WTC11 (cell line): ENCODE measurements at regions not wholly inside any gene's neighbourhood (a gene's known extent, or its start where the extent isn't known, plus 50 kb on each side); places are given as distances from the start of the nearest gene placed in this dataset.
"Not testable (repeated sequence)": the region's sequence is repeated elsewhere in the genome, so short reads cannot be mapped to it uniquely, and the experiment has no call there.

ENCODE experiments used
- ATAC-seq: fragments of 200-7000 bp; cut with Tn5 transposase; 2 replicates; pipeline ENCODE4 v1.10.0; 2021; ENCODE audit warnings: mild to moderate bottlenecking, moderate library complexity
- CTCF ChIA-PET: fragments of 300-600 bp; sonication (Branson Sonifier 250); formaldehyde crosslinking; loops from one replicate; lab custom pipeline; 2021; ENCODE audit warnings: antibody characterized with exemption; lab: Charles Lee
- POLR2A ChIA-PET: fragments of 350-600 bp; sonication (Branson Sonifier 250); formaldehyde crosslinking; loops from one replicate; lab custom pipeline; 2021; ENCODE audit warnings: antibody characterized with exemption; lab: Charles Lee
- DNase-seq: peaks from one replicate; pipeline ENCODE4 v3.0.0; 2021; ENCODE audit warnings: low spot score
- H3K27ac Mint-ChIP-seq: 2 replicates; pipeline ENCODE4 v1.8.0; 2021; ENCODE audit warnings: mixed read lengths
- H3K27me3 Mint-ChIP-seq: 2 replicates; pipeline ENCODE4 v1.8.0; 2021; ENCODE audit warnings: low read depth, mild to moderate bottlenecking, moderate library complexity, mixed read lengths
- H3K36me3 Mint-ChIP-seq: 2 replicates; pipeline ENCODE4 v1.8.0; 2021; ENCODE audit warnings: mixed read lengths
- H3K4me1 Mint-ChIP-seq: 2 replicates; pipeline ENCODE4 v1.8.0; 2022; ENCODE audit warnings: mixed read lengths
- H3K4me3 Mint-ChIP-seq: 2 replicates; pipeline ENCODE4 v1.8.0; 2021; ENCODE audit warnings: mild to moderate bottlenecking, moderate library complexity, mixed read lengths
- H3K9me3 Mint-ChIP-seq: 2 replicates; pipeline ENCODE4 v1.8.0; 2021; ENCODE audit warnings: mixed read lengths

DNA sequence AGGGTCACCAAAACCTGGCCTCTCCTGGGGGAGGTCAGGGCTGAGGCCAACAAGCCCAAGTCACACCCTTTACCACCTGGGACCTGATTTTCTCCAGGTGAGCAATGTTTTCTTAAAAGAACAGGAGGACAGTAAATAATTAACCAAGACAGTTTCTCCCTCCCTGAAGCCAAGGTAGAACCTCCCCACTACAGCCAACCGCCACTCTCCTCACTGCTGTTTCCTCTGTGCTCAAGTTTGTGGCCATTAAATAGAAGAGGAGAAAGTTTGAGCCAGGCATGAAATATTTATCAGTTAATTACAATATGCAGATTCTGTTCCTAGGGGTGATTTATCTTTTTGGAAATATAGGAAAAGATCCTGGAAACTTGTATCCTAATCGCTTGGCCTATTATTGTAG lies 150.6 kb upstream of the ANKRD20A1 start:
- H3K4me1 Mint-ChIP-seq, CTCF ChIA-PET: not testable (repeated sequence)

DNA sequence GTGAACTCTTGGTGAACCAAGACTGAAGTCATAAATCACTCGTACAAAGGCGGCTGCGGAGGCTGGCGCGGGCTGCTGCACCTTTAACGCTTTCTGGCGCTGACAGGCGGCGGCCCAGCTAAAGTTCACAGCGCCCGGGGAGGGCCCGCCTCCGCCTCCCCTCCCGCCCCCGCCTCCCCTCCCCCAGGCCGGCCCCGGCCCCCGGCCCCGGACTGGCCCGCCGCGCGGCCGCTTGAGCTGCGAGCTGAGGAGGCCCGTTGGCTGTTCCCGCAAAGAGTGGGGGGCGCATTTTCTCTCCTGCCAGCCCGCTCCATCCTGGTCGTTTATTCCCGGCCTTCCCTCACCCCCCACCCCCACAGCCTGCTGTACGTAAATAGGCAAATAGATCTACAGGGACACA lies 147.3 kb upstream of the ANKRD20A1 start:
- H3K27ac Mint-ChIP-seq, H3K4me1 Mint-ChIP-seq, CTCF ChIA-PET, H3K27me3 Mint-ChIP-seq, H3K4me3 Mint-ChIP-seq, POLR2A ChIA-PET, H3K36me3 Mint-ChIP-seq, H3K9me3 Mint-ChIP-seq: not testable (repeated sequence)
- peak; percentile 21 for DNase-seq
- ATAC-seq, result peak; percentile 70

More for the DNA sequence above, 150.6 kb upstream of the ANKRD20A1 start:
- DNase-seq, H3K27me3 Mint-ChIP-seq, H3K27ac Mint-ChIP-seq, H3K36me3 Mint-ChIP-seq, ATAC-seq, POLR2A ChIA-PET, H3K4me3 Mint-ChIP-seq, H3K9me3 Mint-ChIP-seq: not testable (repeated sequence)

DNA sequence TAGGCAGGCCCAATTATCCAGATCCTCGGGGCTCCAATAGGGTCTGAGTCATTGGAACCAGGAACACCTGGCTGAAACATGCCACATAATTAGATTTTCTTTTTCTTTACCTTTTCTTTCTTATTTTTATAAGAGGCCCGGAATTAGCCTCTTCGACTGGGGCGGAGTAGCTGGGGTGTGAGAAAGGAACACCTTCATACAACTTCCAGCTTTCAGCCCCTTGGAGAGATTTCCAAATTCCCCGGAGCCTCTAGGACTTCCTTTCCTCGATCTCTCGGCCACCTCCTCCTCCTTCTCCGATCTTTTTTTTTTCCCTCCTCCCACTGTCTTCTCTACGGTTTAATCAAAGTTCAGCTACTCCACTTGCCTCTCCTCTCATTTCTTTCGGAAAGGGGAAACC lies 146.8 kb upstream of the ANKRD20A1 start:
- POLR2A ChIA-PET, result not testable (repeated sequence)

DNA sequence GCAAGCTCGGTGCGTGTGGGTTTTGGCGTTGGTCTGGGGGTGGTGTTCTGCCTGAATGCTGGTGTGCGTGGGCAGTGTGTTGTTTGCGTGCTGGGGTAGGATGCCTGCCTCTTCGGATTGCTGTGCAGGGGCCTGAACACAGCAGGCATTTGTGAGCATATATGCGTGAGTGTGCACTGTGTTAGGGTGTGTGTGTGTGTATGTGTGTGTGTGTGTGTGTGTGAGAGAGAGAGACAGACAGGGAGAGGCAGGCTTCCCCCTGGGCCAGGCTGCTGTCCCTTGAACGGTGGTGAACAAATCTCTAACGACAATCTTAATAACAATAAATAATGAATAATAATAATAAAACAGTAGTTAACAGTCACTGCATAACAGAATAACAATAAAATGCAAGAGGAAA lies 145.8 kb upstream of the ANKRD20A1 start:
- ATAC-seq, CTCF ChIA-PET, DNase-seq, POLR2A ChIA-PET, H3K27me3 Mint-ChIP-seq, H3K27ac Mint-ChIP-seq, H3K4me3 Mint-ChIP-seq, H3K36me3 Mint-ChIP-seq, H3K4me1 Mint-ChIP-seq, H3K9me3 Mint-ChIP-seq: not testable (repeated sequence)

More for the DNA sequence above, 146.8 kb upstream of the ANKRD20A1 start:
- H3K27me3 Mint-ChIP-seq, H3K4me1 Mint-ChIP-seq, ATAC-seq, CTCF ChIA-PET, H3K9me3 Mint-ChIP-seq, H3K27ac Mint-ChIP-seq, H3K4me3 Mint-ChIP-seq, H3K36me3 Mint-ChIP-seq: not testable (repeated sequence)
- DNase-seq, result peak; percentile 8

DNA sequence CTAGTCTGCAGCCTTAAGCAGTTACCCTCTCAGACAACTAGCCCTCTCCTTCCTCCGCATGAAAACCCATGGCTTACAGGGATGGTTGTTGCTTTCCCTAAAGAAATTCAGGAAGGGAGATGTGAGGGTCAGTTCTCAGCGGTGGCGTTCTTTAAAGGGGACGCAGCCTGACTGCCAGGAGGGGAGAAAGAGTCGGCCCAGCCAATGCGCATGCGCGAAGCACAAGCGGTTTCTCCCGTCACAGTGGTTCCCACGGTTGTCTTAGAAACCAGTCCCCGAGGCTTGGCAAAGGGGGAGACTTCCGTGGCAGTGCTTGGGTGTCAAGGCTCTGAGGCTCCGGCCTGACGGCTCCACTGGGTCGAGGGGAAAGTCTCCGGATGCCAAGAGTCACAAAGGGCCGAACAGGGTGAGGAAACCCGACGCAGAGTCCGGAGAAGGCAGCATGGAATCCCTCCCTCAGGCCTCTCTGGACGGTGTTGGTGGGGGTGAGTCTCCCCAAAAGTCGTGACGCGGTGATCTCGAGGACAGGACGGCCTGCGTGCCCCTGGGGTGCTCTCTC lies 140.8 kb upstream of the ANKRD20A1 start:
- peak; percentile 32 for DNase-seq
- POLR2A ChIA-PET, CTCF ChIA-PET, H3K27ac Mint-ChIP-seq, ATAC-seq, H3K4me1 Mint-ChIP-seq, H3K4me3 Mint-ChIP-seq, H3K27me3 Mint-ChIP-seq, H3K9me3 Mint-ChIP-seq, H3K36me3 Mint-ChIP-seq: not testable (repeated sequence)

DNA sequence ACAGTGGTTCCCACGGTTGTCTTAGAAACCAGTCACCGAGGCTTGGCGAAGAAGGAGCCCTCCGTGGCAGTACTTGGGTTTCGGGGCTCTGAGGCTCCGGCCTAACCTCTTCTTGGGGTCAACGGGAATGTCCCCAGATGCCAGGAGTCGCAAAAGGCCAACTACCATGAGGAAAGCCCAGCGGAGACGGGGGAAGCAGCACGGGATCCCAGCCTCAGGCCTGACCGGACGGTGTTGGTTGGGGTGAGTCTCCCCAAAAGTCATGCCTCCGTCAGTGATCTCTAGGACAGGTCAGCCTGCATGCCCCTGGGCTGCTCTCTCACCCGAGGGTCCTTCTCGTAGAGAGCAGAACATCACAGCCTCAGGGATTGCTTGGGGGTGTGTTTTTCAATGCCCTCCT lies 138.2 kb upstream of the ANKRD20A1 start:
- POLR2A ChIA-PET, result not testable (repeated sequence)

DNA sequence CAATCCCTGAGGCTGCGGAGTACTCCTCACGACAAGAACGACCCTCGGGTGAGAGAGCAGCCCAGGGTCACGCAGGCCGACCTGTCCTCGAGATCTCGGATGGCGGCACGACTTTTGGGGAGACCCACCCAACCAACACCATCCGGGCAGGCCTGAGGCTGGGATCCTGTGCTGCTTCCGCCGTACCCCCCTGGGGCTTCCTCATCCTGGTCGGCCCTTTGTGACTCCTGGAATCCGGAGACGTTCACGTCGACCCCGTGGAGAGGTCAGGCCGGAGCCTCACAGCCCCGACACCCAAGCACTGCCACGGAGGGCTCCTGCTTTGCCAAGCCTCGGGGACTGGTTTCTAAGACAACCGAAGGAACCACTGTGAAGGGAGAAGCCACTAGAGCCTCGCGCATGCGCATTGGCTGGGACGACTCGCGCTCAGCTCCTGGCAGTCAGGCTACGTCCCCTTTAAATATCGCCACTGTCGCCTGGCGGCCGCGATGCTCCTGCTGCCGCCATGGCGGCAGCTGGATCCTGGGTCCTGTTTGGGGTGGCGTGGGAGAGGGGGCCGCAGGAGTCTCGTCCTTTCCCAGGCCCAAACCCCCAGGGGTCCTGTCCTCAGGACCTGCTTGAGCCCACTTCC lies 136.2 kb upstream of the ANKRD20A1 start:
- H3K4me3 Mint-ChIP-seq, CTCF ChIA-PET, H3K9me3 Mint-ChIP-seq, H3K4me1 Mint-ChIP-seq, DNase-seq, POLR2A ChIA-PET, H3K27me3 Mint-ChIP-seq, H3K36me3 Mint-ChIP-seq, H3K27ac Mint-ChIP-seq: not testable (repeated sequence)
- ATAC-seq, result peak; percentile 85

More for the DNA sequence above, 138.2 kb upstream of the ANKRD20A1 start:
- DNase-seq, H3K36me3 Mint-ChIP-seq, CTCF ChIA-PET, H3K9me3 Mint-ChIP-seq, H3K27me3 Mint-ChIP-seq, ATAC-seq, H3K27ac Mint-ChIP-seq, H3K4me3 Mint-ChIP-seq, H3K4me1 Mint-ChIP-seq: not testable (repeated sequence)

DNA sequence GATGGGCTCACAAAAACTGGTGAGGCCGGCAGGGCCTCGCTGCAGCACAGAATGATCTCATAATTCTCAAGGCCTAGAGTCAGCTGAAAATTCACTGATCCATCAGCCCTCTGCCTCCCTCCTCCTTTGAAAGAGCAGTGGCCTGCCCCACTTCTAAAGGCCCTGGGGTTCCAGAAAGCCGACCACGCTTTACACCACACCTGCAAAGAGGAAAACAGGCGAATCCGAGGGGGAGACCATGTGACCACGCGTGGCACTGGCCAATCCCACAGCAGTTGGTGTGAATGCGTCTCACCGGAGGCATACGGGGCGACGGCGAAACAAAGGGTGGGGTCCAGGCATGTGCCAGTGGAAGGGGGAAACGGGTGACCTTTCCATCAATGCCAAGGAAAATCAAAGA lies 135.5 kb upstream of the ANKRD20A1 start:
- H3K9me3 Mint-ChIP-seq, H3K4me1 Mint-ChIP-seq, H3K27ac Mint-ChIP-seq, ATAC-seq, POLR2A ChIA-PET, H3K27me3 Mint-ChIP-seq, CTCF ChIA-PET, H3K36me3 Mint-ChIP-seq: not testable (repeated sequence)
- H3K4me3 Mint-ChIP-seq, result peak overlapping the region; percentile 70
- peak; percentile 13 for DNase-seq

DNA sequence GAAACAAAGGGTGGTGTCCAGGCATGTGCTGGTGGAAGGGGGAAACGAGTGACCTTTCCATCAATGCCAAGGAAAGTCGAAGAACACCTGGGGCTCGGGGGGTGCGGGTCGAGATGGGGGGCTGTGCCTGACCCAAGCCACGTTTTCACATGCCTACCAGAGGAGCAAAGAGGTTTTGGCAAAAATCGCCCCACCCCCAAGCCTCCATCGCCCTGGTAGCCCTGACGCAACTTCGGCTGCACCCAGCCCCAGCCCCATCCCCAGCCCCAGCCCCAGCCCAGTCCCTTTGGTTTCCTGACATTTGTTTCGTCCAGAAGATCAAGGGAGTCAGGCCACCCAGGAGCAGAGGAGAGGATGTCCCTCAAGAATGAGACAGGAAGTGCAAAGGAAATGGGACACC lies 133.8 kb upstream of the ANKRD20A1 start:
- H3K4me3 Mint-ChIP-seq, CTCF ChIA-PET, H3K36me3 Mint-ChIP-seq, H3K9me3 Mint-ChIP-seq, H3K4me1 Mint-ChIP-seq, POLR2A ChIA-PET, H3K27ac Mint-ChIP-seq, H3K27me3 Mint-ChIP-seq, ATAC-seq: not testable (repeated sequence)
- peak; percentile 10 for DNase-seq

DNA sequence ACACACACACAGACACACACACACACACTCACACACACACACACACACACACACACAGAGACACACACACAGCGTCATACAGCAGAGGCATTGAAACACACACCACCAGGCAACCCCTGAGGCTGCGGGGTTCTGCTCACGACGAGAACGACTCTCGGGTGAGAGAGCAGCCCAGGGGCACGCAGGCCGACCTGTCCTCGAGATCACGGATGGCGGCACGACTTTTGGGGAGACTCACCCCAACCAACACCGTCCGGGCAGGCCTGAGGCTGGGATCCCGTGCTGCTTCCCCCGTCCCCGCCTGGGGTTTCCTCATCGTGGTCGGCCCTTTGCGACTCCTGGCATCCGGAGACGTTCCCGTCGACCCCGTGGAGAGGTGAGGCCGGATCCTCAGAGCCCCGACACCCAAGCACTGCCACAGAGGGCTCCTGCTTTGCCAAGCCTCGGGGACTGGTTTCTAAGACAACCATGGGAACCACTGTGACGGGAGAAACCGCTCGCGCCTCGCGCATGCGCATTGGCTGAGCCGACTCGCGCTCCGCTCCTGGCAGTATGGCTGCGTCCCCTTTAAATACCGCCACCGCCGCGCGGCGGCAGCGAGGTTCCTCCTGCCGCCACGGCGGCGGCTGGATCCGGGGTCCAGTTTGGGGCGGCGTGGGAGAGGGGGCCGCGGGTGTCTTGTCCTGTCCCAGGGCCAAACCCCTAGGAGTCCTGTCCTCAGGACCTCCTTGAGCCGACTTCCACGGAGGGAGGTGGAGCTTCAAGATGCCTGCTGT lies 132.3 kb upstream of the ANKRD20A1 start:
- H3K27me3 Mint-ChIP-seq, POLR2A ChIA-PET, H3K4me1 Mint-ChIP-seq, CTCF ChIA-PET, H3K36me3 Mint-ChIP-seq, DNase-seq, H3K4me3 Mint-ChIP-seq, H3K27ac Mint-ChIP-seq, H3K9me3 Mint-ChIP-seq: not testable (repeated sequence)
- peak; percentile 68 for ATAC-seq

DNA sequence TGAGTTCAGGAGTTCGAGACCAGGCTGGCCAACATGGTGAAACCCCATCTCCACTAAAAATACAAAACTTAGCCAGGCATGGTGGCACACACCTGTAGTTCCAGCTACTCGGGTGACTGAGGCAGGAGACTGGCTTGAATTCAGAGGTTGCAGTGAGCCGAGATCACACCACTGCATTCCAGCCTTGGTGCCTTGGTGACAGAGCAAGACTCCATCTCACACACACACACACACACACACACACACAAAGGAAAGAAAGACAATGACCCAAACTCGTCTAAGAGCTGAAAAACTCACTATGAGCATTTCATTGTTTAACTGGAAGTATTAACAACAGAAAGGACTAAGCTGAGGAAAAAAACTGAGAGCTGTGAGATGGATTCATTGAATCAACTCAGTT lies 95.6 kb upstream of the ANKRD20A1 start:
- H3K36me3 Mint-ChIP-seq, H3K27ac Mint-ChIP-seq, DNase-seq, CTCF ChIA-PET, POLR2A ChIA-PET, ATAC-seq, H3K4me1 Mint-ChIP-seq, H3K27me3 Mint-ChIP-seq, H3K9me3 Mint-ChIP-seq, H3K4me3 Mint-ChIP-seq: not testable (repeated sequence)

DNA sequence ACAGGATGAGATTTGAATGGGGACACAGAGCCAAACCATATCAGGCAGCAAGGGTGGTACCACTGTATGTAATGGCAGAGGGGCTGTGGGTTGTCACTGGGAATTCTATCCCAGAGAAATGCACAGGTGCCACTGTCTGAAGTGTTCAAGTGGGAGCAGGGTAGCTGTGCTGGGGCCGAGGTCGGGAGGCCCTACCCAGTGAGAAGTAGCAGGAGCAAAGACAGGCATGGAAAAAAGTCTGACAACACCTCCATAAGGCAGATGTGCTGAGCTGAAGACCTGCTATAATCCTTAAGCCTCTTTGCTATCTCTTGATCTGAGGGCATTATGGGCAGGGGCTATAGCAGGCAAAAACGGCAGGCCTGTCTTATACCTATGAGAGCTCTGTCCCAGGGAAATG lies 86.9 kb upstream of the ANKRD20A1 start:
- CTCF ChIA-PET, ATAC-seq, H3K4me3 Mint-ChIP-seq, H3K36me3 Mint-ChIP-seq, H3K9me3 Mint-ChIP-seq, H3K4me1 Mint-ChIP-seq, POLR2A ChIA-PET, H3K27ac Mint-ChIP-seq, H3K27me3 Mint-ChIP-seq, DNase-seq: not testable (repeated sequence)
